ENCODE measurements at regions not wholly inside any gene's neighbourhood (a gene's known extent, or its start where the extent isn't known, plus 50 kb on each side); places are given as distances from the start of the nearest gene placed in this dataset.

DNA sequence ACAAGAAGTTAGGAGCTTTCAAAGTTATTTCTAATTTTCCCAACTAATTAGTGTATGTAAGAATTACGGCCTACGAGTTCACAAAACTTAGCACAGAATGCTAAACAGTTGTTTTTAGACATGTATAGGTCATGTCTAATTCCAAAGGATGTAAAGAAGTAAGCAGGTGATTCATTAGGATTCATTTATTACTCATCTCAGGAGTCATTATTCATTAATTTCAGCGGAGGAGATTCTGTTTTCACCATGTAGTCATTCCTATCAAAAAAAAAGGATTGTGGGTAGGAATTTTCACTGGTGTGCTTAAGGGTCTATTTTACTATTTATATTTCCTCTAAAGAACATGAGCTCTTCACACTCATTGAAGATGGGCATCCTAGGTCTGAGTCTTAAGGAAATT is 532.2 kb downstream of the ACTL7B start:
- ATAC-seq: no peak
- Histone ChIP-seq H3K9me3 (peaks cover 0 to 35% (median 19%) of the 10 kb centered on the region in 11 donors), H3K4me1 (no peaks in the 10 kb centered on the region), H3K36me3 (no peaks in the 10 kb centered on the region), H3K27me3 (no peaks in the 10 kb centered on the region), H3K4me3 (no peak overlapping the region), H3K27ac (no peak overlapping the region)
- WGBS, 2 donors: 81 to 93% methylated on average over 3 of the region's 3 CpGs
- DNase-seq: no peak
- intact Hi-C loops (cut with DNase I): loop anchor here in 1 of 10 donors (1.0 kb wide), 1 partner anchor 46 kb away; no protein-coding TSS in a partner anchor
- TF ChIP-seq CTCF (IDR thresholded peaks at IDR 0.05): no peak

- TF ChIP-seq CTCF (IDR thresholded peaks at IDR 0.05): no peak
- intact Hi-C loops (cut with DNase I): no loop called here
These were observed 533.3 kb downstream of the ACTL7B start for GRCh38 chr9:108322326-108323098.

GRCh38 chr9:108316630-108317029 is 539.2 kb downstream of the ACTL7B start:
- Histone ChIP-seq H3K4me3 (no peak overlapping the region), H3K27me3 (no peaks in the 10 kb centered on the region), H3K36me3 (no peaks in the 10 kb centered on the region), H3K4me1 (no peaks in the 10 kb centered on the region), H3K9me3 (no peaks in the 10 kb centered on the region), H3K27ac (no peak overlapping the region)
- ATAC-seq: no peak
- intact Hi-C loops (cut with DNase I): no loop called here
- TF ChIP-seq CTCF (IDR thresholded peaks at IDR 0.05): no peak
- DNase-seq: no peak

More at GRCh38 chr9:108322326-108323098, 533.3 kb downstream of the ACTL7B start:
- Histone ChIP-seq H3K9me3 (peaks cover 0 to 24% (median 9%) of the 10 kb centered on the region in 11 donors), H3K4me3 (no peak overlapping the region), H3K27ac (no peak overlapping the region), H3K36me3 (no peaks in the 10 kb centered on the region), H3K4me1 (no peaks in the 10 kb centered on the region), H3K27me3 (no peaks in the 10 kb centered on the region)
- DNase-seq: no peak
- WGBS, 2 donors: 28% methylated on average over 1 of the region's 1 CpG
- ATAC-seq: no peak

- no peaks in the 10 kb centered on the region for H3K27me3 ChIP-seq
- no peak overlapping the region for H3K4me3 ChIP-seq
- no peaks in the 10 kb centered on the region for H3K4me1 ChIP-seq
- H3K36me3 ChIP-seq: no peaks in the 10 kb centered on the region
- no peak for TF ChIP-seq CTCF (IDR thresholded peaks at IDR 0.05)
- no peak for DNase-seq
- H3K27ac ChIP-seq: no peak overlapping the region
- intact Hi-C loops (cut with DNase I): no loop called here
- no peaks in the 10 kb centered on the region for H3K9me3 ChIP-seq
- 64 to 69% methylated on average over 4 of the region's 4 CpGs for WGBS, 2 donors
- ATAC-seq: no peak
These were observed 539.7 kb downstream of the ACTL7B start for GRCh38 chr9:108316066-108316465.

All from heart right ventricle (tissue), 16 donors.